H54 (cell line): ENCODE measurements at regions not wholly inside any gene's neighbourhood (a gene's known extent, or its start where the extent isn't known, plus 50 kb on each side); places are given as distances from the start of the nearest gene placed in this dataset.

ENCODE experiments used
- DNase-seq: peaks from one replicate; pipeline ENCODE4 v3.0.0; 2011; ENCODE audit warnings: low spot score, mixed read lengths; ENCODE audit not compliant: insufficient read length
- FAIRE-seq: peaks from 3 replicates; lab custom pipeline; 2011; peaks lifted over from hg19 to GRCh38; lab: Jason Lieb, UNC
- POLR2A ChIP-seq: IDR thresholded peaks from 2 replicates; pipeline ENCODE4 v1.6.1; 2011; ENCODE audit warnings: low read depth, mild to moderate bottlenecking, low read length

- DNase-seq (no peak), FAIRE-seq (no peak)
- TF ChIP-seq POLR2A: no peak
These were observed 1060.5 kb downstream of the DIAPH3 start for GRCh38 chr13:59103004-59103768.

- FAIRE-seq: no peak
- no peak for DNase-seq
These were observed 1052.0 kb downstream of the DIAPH3 start for GRCh38 chr13:59111751-59112171.

GRCh38 chr13:59112221-59112718 is 1051.5 kb downstream of the DIAPH3 start:
- peak; percentile 86 for FAIRE-seq
- DNase-seq: no peak
- no peak for TF ChIP-seq POLR2A

More at GRCh38 chr13:59111751-59112171, 1052.0 kb downstream of the DIAPH3 start:
- no peak for TF ChIP-seq POLR2A

- DNase-seq (no peak), FAIRE-seq (no peak)
- TF ChIP-seq POLR2A: no peak
These were observed 1044.3 kb downstream of the DIAPH3 start for GRCh38 chr13:59119475-59119874.

- no peak for TF ChIP-seq POLR2A
- DNase-seq (no peak), FAIRE-seq (no peak)
These were observed 1043.4 kb downstream of the DIAPH3 start for GRCh38 chr13:59120297-59120843.

GRCh38 chr13:59121507-59121906 is 1042.2 kb downstream of the DIAPH3 start:
- FAIRE-seq (no peak), DNase-seq (no peak)
- no peak for TF ChIP-seq POLR2A

GRCh38 chr13:59126474-59126873 is 1037.3 kb downstream of the DIAPH3 start:
- DNase-seq (no peak), FAIRE-seq (no peak)

GRCh38 chr13:59133903-59134302 is 1029.8 kb downstream of the DIAPH3 start:
- TF ChIP-seq POLR2A: no peak
- FAIRE-seq: no peak
- DNase-seq: no peak

More at GRCh38 chr13:59126474-59126873, 1037.3 kb downstream of the DIAPH3 start:
- no peak for TF ChIP-seq POLR2A

GRCh38 chr13:59144700-59145099 is 1019.0 kb downstream of the DIAPH3 start:
- DNase-seq (no peak), FAIRE-seq (no peak)
- no peak for TF ChIP-seq POLR2A

GRCh38 chr13:59145381-59145780 is 1018.3 kb downstream of the DIAPH3 start:
- no peak for TF ChIP-seq POLR2A
- DNase-seq (no peak), FAIRE-seq (no peak)

- no peak for TF ChIP-seq POLR2A
- FAIRE-seq: no peak
- DNase-seq: no peak
These were observed 1006.5 kb downstream of the DIAPH3 start for GRCh38 chr13:59157181-59157580.

- TF ChIP-seq POLR2A: no peak
- DNase-seq: no peak
- FAIRE-seq: no peak
These were observed 997.6 kb downstream of the DIAPH3 start for GRCh38 chr13:59166174-59166573.

- DNase-seq (no peak), FAIRE-seq (no peak)
- TF ChIP-seq POLR2A: no peak
These were observed 991.7 kb downstream of the DIAPH3 start for GRCh38 chr13:59172076-59172475.

GRCh38 chr13:59176775-59177174 is 987.0 kb downstream of the DIAPH3 start:
- TF ChIP-seq POLR2A: no peak
- no peak for DNase-seq
- FAIRE-seq: no peak
